ENCODE measurements at regions not wholly inside any gene's neighbourhood (a gene's known extent, or its start where the extent isn't known, plus 50 kb on each side); places are given as distances from the start of the nearest gene placed in this dataset.

DNA sequence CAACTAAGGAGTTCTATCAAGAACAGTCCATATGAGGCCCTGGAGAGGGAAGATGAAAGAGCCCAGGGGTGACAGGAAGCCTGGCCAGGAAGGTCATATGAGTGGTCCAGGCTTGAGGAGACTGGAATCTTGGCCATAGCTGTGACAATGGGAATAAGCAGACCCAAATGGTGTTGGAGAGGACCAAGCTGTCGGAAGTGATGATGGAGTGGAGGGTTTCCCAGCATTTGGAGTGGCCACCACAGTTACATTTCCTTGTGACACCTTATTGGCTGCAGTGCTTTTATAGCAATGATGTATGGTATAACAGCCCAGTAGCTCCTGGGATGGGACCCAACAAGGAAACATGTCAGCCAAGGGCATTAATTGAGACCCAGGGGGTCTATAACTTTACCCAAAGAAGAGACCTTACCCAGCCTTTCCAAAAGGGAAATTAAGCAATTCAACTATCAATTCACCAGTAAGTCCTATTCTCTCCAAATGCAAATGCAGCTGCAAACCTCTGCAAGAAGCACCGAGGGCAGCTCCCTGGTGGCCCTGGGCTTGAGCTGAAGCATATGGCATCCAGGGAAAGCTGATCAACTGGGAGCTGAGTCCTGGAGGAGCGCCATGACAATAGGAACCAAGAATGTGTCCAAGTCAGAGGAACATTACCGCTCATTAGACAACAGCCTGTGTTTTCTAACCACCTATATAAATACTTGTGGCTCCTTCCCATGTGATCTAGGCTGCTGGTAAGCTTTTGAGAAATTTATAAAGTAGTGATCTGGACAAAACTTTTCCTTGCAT, 219.4 kb downstream of the SOD2 start:
- DNase-seq = no peak

DNA sequence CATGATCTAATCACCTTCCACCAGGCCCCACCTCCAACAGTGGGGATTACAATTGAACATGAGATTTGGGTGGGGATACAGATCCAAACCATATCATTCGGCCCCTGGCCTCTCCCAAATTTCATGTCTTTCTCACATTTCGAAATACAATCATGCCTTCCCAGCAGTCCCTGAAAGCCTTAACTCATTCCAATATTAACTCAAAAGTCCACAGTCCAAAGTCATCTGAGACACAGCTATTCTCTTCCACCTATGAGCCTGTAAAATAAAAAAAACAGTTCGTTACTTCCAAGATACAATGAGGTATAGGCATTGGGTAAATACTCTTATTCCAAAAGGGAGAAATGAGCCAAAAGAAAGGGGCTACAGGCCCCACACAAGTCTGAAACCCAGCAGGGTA, 222.6 kb downstream of the SOD2 start:
- DNase-seq = no peak

DNA sequence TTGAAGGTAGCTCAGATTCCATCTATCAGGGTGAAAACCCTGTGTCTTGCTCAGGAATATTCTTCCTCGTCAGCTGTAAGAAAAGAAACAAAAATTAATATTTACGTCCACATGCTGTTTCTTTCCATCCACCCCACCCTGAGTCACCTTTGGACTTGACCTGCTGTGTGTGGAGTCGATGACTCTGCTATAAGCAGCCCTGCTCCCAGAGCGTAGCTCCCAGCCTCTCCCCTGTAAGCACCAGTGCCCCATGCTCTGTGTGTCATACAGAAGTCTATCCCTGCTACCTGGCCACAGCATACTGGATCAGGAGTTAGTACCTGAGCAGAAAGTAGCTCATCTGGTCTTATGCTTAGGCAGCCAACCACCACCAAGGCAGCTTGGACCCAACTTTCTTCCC, 223.6 kb downstream of the SOD2 start:
- no peak for DNase-seq

DNA sequence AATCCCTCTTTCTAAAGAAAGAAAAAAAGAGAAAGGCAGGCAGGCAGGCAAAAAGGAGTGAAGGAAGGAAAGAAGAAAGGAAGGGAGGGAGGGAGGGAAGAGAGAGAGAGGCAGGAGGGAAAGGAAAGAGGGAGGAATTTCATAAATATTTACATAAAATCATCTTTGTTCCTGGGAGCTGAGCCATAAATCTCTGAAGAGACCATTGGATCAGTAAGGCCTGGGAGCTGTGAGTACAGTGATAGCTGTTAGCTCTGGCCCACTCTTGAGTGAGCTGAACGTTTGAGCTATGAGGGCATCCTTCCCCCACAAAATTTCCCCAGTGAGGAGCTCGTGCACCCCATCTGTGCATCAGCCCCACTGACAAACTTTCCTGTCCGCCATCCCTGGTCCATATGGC, 224.0 kb downstream of the SOD2 start:
- no peak for DNase-seq

DNA sequence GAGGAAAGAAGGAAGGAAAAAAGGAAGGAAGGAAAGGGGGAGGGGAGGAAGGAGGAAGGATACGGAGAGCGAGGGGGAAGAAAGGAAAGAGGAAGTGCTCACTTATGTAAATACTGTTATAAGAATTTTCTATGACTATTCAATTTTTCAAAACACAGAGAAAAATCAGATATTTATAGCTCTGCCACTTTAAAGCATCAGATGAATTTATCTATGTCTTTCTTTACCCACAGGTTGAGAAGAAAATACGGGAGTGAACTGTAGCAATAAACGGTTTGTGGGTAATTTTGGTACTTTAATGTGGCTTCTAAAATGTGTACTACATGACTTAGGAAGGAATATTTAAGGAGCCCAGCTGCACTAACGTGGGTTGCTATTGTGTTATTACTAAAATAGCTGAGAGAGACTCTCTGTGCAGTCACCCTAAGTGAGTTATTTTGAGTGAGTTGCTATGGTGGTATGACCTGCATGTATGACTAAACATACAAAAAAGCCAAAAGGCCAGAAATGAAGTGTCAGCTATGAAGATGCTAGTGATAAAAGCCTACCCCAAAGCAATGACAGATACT, 225.5 kb downstream of the SOD2 start:
- DNase-seq = no peak

DNA sequence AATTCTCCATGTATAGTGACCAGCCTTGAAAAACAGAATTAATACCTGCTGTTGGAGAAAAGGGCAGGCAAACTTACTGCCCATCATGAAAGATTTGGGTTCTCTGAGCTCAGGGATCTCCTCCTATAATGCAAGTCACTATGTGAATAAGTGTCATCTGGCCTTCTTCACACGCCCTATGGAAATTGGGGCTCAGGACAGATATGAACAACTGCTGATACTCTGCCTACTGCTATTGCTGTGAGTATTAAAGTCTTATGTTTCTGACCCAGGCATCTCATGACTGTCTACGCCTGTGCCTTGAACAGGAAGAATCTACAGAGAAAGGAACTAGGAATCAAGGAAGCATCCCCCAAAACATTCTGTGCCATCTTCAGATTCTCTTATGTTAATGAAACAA, 226.1 kb downstream of the SOD2 start:
- DNase-seq = no peak

DNA sequence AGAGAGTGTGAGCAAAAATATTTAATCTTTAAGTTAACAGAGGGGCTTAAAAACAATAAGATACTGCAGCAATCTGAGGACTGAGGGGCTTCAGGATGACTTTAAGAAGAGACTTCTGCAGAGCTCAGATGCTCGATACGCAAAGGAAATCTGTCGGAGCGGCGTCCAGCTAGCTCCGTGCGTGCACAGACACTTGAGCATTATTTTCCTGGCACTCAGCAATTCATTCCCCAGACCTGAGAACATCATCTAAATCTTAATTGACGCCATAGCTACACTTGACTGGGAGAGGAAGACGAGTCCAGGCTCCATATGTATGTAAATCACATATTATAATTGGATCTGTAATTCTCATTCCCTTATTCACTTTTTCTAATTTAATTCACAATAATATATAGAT, 228.2 kb downstream of the SOD2 start:
- DNase-seq = no peak

DNA sequence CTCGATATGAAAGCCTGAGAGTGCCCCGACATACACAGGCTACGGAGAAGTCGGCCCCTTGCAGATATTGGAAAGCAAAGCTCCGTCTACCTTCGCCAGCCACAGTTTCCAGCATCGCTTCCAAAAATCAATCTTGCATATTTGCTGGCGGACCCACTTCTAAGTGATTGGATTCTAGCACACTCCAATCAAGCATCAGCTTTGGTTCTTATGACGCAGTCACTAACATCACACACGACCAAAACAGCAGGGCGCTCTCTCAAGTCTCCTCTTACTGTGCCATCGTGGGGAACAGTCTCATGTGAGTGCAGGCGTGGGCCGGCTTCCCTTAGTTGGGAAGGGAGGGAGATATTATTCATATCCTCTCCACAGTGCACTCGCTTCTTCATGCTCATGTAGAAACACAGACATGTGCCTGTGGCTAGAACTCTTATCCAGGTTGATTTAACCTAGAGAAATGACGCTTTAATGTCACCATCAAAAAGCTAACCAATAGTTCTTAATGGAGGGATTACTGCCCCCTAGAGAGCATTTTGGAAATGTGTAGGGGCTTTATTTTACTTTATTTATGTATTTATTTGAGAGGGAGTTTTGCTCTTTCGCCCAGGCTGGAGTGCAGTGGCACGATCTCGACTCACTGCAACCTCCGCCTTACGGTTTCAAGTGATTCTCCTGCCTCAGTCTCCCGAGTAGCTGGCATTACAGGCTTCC, 229.8 kb downstream of the SOD2 start:
- DNase-seq = peak in 1 of 2 experiments; percentile 2

DNA sequence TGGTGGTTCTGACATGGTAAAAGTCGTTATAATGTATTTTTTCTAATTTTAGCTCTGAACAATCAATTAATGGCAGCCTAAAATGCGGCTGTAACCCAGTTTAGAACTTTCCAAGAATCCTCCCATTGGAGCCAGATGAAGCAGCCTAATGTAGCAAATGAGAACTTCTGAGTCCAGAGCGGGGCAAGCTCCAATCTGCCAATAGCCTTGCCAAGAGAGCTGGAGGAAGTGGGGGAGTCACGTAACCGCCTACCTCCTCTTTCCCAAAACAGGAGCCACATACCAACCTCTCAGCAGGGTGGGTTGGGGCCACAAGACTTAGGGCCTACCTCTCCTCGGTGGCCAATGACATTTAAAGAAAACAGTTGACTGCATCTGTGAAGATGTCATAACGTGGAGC, 230.6 kb downstream of the SOD2 start:
- no peak for DNase-seq

DNA sequence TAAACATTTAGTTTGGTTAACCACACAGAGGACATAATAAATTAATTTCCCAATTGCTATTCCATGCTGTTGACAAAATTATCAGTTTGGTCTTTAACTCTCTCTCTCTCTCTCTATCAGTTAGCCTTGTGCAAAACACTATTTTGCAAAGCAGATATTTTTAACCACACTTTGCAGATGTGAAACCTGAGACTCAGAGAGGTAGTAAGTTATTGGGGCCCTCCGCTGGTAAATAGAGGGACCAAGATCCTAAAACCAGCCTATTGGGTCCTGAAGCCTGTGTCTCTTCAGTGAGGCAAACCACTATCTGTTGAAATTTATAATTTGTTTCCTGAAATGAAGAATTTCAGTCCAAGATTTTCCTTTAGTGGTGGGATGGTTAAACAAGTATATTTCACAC, 231.0 kb downstream of the SOD2 start:
- DNase-seq = no peak

DNA sequence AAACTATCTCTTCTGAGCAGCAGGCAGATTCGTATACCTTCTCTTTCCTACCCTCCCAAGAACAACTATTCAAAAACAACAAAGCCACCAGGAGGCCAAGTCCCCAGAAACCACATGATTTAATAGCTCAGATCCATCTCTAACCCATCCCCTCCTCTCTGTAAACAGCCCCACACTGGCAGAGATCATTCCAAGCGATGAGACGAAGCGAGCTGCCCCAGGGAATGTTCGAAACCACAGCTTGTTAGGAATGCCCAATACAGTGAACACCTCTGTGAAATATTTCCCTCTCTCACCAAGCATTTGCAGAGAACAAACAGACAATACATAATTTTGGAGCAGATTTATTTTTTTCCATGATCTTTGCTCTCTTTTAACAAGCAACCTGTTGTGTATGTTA, 231.8 kb downstream of the SOD2 start:
- no peak for DNase-seq

DNA sequence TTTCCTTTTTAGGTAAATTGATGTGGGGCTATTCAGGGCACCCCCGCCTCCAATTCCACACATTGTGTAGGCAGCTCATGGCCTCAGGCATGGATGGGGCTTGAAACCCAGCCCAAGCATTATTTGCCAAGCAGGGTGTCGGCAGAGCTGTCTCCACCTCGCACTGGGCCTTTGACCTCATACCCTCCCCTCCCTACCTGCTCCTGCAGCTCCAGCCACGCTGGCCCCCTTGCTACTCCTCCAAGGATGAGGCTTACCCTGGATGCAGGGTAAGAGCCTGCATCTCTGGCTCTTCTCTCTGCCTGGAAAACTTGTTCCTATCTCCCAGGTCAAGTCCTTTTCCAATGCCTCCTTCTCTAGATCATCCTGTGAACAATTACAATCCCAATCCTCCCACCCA, 232.6 kb downstream of the SOD2 start:
- DNase-seq = no peak

DNA sequence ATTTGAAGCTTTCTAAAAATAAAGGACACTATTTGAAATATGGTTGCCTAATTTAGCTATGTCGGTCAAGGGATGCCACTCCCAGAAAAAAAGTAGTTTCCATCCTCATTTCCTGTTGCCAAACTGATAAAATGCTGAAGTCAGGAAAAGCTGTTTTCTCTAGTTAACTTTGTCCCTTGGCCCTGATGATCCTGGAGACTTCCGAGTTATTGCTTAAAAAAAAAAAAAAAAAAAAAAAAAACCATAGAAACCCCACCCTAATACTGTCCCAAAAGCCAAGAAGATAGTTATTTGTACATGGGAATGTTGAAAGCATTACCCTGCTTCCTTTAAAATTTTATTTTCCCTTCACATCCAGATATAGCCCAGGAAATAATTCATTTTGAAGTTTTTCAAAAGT, 236.7 kb downstream of the SOD2 start:
- DNase-seq = no peak

DNA sequence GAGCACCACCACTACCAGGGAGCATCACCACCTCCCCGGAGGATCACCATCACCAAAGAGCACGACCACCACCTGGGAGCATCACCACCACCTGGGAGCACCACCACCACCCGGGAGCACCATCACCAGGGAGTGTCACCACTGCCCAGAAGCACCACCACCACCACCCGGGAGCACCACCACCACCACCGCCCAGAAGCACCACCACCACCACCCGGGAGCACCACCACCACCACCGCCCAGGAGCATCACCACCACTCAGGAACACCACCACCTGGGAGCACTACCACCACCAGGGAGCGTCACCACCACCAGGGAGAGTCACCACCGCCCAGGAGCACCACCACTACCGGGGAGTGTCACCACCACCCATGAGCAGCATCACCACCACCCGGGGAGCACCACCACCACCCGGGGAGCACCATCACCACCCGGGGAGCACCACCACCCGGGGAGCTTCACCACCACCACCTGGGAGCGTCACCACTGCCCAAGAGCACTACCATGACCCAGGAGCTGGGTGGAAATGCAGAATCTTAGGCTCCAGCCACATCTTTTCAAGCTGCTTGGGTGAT, 237.3 kb downstream of the SOD2 start:
- DNase-seq = no peak

DNA sequence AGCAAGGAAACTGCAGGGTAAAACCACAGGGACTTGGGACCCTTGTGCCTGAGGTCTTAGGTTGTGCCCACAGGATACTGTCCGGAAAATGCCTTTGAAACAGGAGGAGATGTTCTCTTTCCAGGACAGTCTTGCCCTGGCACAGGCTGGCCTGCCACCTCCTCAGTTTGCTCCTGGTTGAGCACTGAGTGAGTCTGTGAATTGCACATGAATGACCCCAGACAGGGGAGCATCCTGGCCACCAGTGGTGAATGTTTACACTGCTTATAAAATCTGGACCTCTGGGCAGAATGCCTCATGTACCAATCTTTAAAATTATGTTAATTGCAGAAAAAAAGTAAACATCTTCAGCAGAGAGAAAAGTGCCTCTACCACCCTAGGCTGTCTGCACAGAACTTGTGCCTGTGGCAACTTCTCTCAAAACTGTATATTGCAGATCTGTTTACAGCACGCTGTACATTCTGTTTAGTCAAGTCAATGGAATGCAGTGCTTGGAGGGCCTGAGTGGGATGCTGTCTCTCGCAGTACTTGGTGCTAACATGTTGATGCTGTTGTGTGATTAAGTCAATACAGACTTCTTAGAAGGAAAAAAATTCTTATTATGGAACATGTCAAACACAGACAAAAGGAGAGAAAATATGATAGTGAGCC, 242.1 kb downstream of the SOD2 start:
- DNase-seq = no peak

DNA sequence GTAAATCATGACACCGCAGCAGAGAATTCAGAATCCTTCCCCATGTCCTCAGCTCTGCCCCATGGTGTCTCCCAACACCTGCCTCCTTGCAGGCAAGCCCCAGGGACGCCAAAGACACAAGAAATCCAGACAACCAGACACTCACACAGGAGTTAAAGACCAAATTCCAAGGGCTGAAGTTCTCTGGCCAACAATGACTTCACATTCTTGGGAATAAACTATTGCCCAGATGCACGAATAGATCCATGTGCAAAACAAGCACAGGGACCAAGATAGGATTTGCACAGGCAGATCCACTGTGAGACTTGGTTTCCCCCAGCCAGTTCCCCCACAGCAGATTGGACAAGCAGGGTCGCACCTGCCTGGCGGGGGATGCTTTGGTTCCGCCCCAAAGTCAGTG, 246.7 kb downstream of the SOD2 start:
- DNase-seq = no peak

DNA sequence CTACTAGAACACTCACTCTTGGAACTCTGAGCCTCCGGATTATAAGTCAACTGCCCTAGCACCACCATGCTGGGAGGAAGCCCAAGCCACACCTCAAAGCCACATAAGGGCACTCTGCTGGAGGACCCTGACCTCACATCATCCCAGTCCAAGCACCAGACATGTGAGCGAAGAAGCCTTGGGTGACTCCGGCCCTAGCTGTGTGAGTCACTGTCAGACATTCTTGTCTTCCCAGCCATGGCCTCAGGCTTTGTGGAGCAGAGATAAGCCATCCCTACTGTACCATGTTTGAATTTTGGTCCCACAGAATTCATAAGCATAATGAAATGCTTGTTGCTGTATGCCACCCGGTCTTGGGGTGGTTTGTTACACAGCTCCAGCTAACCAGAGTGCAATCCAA, 247.7 kb downstream of the SOD2 start:
- no peak for DNase-seq

DNA sequence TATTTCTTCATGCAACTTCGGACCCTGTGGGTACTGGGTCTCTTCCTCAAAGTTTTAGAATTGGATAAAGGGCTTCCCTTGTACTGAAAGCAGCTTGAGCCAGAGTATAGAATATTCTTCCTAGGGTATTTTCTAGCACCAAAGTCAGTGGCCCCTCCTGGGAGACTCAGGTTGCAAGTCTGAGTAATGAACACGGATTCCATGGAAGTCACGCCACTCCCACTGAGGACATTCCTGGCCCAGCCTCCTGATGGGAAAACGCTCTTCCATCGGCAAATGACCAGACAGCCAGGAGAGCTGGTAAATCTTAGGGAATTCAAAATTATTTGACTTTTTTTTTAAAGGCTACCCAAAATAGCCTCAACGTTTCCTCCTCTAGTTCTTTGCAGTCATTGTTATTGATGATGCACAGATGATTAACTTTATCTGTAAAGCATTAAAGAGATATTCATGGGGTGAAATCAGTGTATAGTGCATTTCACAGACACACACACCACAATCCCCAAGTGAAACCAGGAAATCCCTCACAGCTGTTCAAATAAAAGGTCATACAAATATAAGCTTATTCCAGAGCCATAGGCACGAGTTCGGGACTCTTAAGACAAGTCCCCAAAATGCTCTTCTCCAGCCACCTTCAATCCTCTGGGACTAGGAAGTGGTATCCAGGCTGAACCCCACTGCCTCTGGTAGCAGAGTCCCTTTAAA, 248.8 kb downstream of the SOD2 start:
- DNase-seq = no peak

DNA sequence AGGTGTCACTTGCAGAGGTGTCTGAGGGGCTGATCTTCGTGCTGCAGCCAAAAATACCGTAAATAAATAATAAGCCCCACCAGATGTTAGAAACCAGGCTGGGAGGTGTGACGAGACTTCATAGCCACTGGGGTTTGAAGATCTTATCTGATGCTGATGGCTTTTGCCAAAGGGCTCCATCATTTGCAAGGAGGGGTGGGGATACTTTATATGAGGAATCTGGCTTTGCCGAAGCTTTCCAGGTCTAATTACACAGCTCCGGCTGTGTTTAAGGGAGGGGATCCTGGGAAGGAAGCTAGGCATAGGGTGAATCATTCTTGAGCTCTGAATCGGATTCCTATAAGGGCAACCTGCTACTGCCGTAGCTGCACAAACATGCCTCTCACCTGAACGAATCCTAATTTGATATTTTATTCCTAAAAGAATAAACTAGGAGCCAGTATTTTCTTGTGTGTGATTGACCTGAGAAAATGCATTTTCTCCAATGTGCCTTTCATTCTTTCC, 249.6 kb downstream of the SOD2 start:
- DNase-seq = no peak

DNA sequence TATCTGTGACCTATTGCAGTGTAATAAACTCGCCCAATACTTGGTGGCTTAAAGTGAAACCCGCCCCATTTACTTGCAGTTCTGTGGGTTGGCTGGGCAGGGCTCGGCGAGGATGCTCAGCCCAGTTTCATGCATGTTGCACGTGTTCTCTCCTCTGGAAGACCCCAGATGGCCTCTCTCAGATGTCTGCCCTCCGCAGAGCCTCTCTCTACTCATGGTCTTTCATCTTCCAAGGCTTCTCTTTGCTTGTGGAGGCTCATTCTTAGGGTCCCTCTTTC, 251.4 kb downstream of the SOD2 start:
- no peak for DNase-seq

DNA sequence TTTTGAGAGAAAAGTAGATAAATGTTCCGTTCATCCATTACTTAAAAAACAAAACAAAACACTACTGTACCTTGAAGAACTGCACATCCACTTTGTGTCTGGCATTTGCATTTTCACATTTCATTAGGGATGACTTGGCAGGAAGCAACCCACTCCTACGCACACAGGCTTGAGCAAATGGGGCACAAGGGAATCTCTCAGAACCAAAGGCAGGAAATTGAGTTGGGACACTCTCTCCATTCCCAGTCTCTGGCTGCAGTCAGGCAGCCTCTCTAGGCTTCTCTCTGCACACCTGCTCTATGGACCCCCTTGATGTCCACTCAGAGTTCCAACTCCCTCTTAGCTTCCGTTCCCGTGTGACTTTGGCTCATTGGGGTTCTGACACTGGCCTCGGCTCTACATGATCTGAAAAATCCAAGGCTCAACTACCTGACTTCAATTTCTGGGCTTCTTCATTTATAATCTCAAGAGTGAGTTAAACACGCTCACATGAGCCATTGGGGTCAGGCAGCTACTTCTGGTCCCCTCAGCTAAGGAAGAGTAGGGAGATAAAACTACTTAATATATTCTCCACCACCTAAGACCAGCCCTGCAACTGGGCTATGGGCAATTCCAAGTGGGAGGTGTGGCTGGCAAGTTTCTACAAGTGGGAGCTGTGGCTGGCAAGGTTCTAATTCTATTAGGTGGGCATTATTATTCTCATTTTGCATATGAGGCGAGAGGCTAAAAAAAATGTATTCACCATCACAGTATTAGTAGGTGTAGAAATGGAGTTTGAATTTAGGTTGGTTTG, 251.9 kb downstream of the SOD2 start:
- DNase-seq = no peak

DNA sequence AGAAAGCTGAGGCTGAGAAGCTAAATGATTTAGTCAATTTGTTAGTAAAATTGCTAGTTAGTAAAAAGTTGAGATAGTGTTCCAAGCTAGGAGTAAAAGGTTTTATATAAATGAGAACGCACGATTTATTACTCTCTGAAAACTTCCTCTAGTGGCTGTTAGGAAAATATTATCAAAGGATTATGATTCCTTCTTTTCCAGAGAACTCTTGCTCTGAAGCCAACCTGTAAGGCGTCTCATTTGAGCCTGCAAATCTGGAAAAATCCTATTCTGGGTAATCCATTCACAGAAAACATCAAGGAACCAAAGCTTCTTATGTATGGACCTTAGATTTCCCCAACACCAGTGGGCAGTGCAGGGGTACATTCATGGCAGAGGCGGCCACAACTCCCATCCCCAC, 252.7 kb downstream of the SOD2 start:
- no peak for DNase-seq

All from SW 1271 (cell line).